ENCODE measurements at regions not wholly inside any gene's neighbourhood (a gene's known extent, or its start where the extent isn't known, plus 50 kb on each side); places are given as distances from the start of the nearest gene placed in this dataset.

- no peak overlapping the region for H3K4me2 ChIP-seq (ENCODE audit: low read length)
- H4K20me1 ChIP-seq (ENCODE audit: insufficient read depth): no peaks in the 10 kb centered on the region
- no TSS peak for BruUV-seq (replicated peaks)
- ChIA-PET POLR2A (no interaction called here), CTCF (no interaction called here), RAD21 (ENCODE audit: low non-redundant PET in 1 of 2, low total read pairs in 2 of 2, uncharacterized antibody in 2 of 2, unreplicated experiment in 2 of 2) (no interaction called here)
- H3K9me2 ChIP-seq (ENCODE audit: insufficient read depth): peaks cover 2% of the 10 kb centered on the region; the same call in 1 of the 2 replicates
- no peaks in the 10 kb centered on the region for H3K27me3 ChIP-seq (ENCODE audit: insufficient read depth, low read length)
- no peak overlapping the region for H3K9ac ChIP-seq (ENCODE audit: low read length)
- H3K9me3 ChIP-seq (ENCODE audit: control insufficient read depth in 1 of 2, insufficient read depth in 1 of 2, low read depth in 1 of 2, low read length in 2 of 2): no peaks in the 10 kb centered on the region
- no peaks in the 10 kb centered on the region for H3K36me3 ChIP-seq (ENCODE audit: control insufficient read depth in 1 of 2, insufficient read depth in 2 of 2, low read length in 2 of 2)
- no peak for ATAC-seq
- no peak for DNase-seq (ENCODE audit: low read depth, low spot score)
- no peak overlapping the region for H3K4me3 ChIP-seq (replicated peaks in 1 of 2; ENCODE audit: low read depth in 1 of 2, low read length in 2 of 2)
- no peak overlapping the region for H3K27ac ChIP-seq (ENCODE audit: low read depth, low read length)
- H3K79me2 ChIP-seq (ENCODE audit: insufficient read depth, low read length): no peaks in the 10 kb centered on the region
- TF ChIP-seq SP1 (IDR thresholded peaks at IDR 0.05; ENCODE audit: low read depth) (no peak), CEBPB (IDR thresholded peaks at IDR 0.05; ENCODE audit: low read depth) (no peak), POLR2A (IDR thresholded peaks at IDR 0.05; ENCODE audit: borderline replicate concordance, extremely low read depth, insufficient read depth, insufficient read length) (no peak), YY1 (IDR thresholded peaks at IDR 0.05; ENCODE audit: extremely low read depth, insufficient replicate concordance, low read depth, low read length) (no peak), ELF1 (IDR thresholded peaks at IDR 0.05; ENCODE audit: borderline replicate concordance, low read depth) (no peak), ZFX (IDR thresholded peaks at IDR 0.05) (no peak), POLR2AphosphoS5 (IDR thresholded peaks at IDR 0.05; ENCODE audit: low read depth, low read length) (no peak), ATF3 (IDR thresholded peaks at IDR 0.05) (no peak), CTCF (IDR thresholded peaks at IDR 0.05 in 2 of 3, conservative IDR thresholded peaks at IDR 0.05 in 1 of 3; ENCODE audit: borderline replicate concordance in 1 of 3, insufficient read depth in 1 of 3, low read depth in 2 of 3, low read length in 2 of 3) (no peak), CBX3 (IDR thresholded peaks at IDR 0.05; ENCODE audit: low read depth) (no peak), REST (IDR thresholded peaks at IDR 0.05; ENCODE audit: low read depth) (no peak), ZNF274 (IDR thresholded peaks at IDR 0.05; ENCODE audit: low read depth, low read length) (no peak), TCF7L2 (IDR thresholded peaks at IDR 0.05; ENCODE audit: borderline replicate concordance, extremely low read depth, insufficient read depth, insufficient read length) (no peak), RAD21 (IDR thresholded peaks at IDR 0.05; ENCODE audit: low read depth) (no peak), EGR1 (IDR thresholded peaks at IDR 0.05; ENCODE audit: low read depth) (no peak)
- TF ChIP-seq, protein P1, sequence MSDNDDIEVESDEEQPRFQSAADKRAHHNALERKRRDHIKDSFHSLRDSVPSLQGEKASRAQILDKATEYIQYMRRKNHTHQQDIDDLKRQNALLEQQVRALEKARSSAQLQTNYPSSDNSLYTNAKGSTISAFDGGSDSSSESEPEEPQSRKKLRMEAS (IDR thresholded peaks at IDR 0.05): no peak
- no peak overlapping the region for H2AFZ ChIP-seq (ENCODE audit: low read depth, low read length, poor library complexity, severe bottlenecking)
- intact Hi-C loops (cut with micrococcal nuclease): no loop called here
- no peaks in the 10 kb centered on the region for H3K4me1 ChIP-seq (ENCODE audit: control insufficient read depth in 1 of 2, insufficient read depth in 2 of 2, low read length in 2 of 2)
Measured at GRCh38 chr3:163422671-163423070, 1655.6 kb downstream of the SI start.

Data from HCT116 (cell line).